Osteoblast (primary cell): ENCODE measurements at regions not wholly inside any gene's neighbourhood (a gene's known extent, or its start where the extent isn't known, plus 50 kb on each side); places are given as distances from the start of the nearest gene placed in this dataset.

Experiments used
- DNase-seq: peaks from one replicate; pipeline ENCODE4 v3.0.0; 2011; ENCODE audit warnings: low spot score, mixed read lengths; ENCODE audit not compliant: insufficient read length; ENCODE audit errors: missing footprints
- H2AFZ ChIP-seq: 2 replicates; pipeline ENCODE4 v1.6.0; 2011; ENCODE audit warnings: mild to moderate bottlenecking, low read length
- H3K27ac ChIP-seq: 2 replicates; pipeline ENCODE4 v1.5.1; 2011; ENCODE audit warnings: mild to moderate bottlenecking, low read depth, low read length, moderate library complexity
- H3K27me3 ChIP-seq: 2 replicates; pipeline ENCODE4 v1.6.0; 2012; ENCODE audit warnings: mild to moderate bottlenecking, control low read depth, inconsistent platforms, low read length, moderate library complexity; ENCODE audit not compliant: insufficient read depth
- H3K36me3 ChIP-seq: 2 replicates; pipeline ENCODE4 v1.5.1; 2011; ENCODE audit warnings: mild to moderate bottlenecking, low read length, control low read depth, moderate library complexity; ENCODE audit not compliant: insufficient read depth
- H3K4me1 ChIP-seq: 2 replicates; pipeline ENCODE4 v1.5.1; 2011; ENCODE audit warnings: mild to moderate bottlenecking, low read length, control low read depth, moderate library complexity; ENCODE audit not compliant: insufficient read depth
- H3K4me2 ChIP-seq: 2 replicates; pipeline ENCODE4 v1.6.0; 2011; ENCODE audit warnings: mild to moderate bottlenecking, low read length; ENCODE audit not compliant: insufficient read depth
- H3K4me3 ChIP-seq: fragments of 200-600 bp; sonication (generic); 3 replicates; pipeline ENCODE4 v1.5.1; 2012; ENCODE audit warnings: mild to moderate bottlenecking, low read length, inconsistent platforms; ENCODE audit not compliant: insufficient read depth
- H3K79me2 ChIP-seq: 2 replicates; pipeline ENCODE4 v1.6.0; 2012; ENCODE audit warnings: mild to moderate bottlenecking, low read length, control low read depth, inconsistent platforms; ENCODE audit not compliant: insufficient read depth
- H3K9me3 ChIP-seq: 2 replicates; pipeline ENCODE4 v1.5.1; 2011; ENCODE audit warnings: low read depth, low read length, control low read depth
- H4K20me1 ChIP-seq: 2 replicates; pipeline ENCODE4 v1.6.0; 2012; ENCODE audit warnings: mild to moderate bottlenecking, low read length, control low read depth; ENCODE audit not compliant: insufficient read depth
- TF ChIP-seq, protein P1 (sequence below): IDR thresholded peaks from 2 replicates; pipeline ENCODE4 v1.5.1; 2011; ENCODE audit warnings: mild to moderate bottlenecking, low read depth, low read length, moderate library complexity; ENCODE audit errors: extremely low read depth

DNA sequence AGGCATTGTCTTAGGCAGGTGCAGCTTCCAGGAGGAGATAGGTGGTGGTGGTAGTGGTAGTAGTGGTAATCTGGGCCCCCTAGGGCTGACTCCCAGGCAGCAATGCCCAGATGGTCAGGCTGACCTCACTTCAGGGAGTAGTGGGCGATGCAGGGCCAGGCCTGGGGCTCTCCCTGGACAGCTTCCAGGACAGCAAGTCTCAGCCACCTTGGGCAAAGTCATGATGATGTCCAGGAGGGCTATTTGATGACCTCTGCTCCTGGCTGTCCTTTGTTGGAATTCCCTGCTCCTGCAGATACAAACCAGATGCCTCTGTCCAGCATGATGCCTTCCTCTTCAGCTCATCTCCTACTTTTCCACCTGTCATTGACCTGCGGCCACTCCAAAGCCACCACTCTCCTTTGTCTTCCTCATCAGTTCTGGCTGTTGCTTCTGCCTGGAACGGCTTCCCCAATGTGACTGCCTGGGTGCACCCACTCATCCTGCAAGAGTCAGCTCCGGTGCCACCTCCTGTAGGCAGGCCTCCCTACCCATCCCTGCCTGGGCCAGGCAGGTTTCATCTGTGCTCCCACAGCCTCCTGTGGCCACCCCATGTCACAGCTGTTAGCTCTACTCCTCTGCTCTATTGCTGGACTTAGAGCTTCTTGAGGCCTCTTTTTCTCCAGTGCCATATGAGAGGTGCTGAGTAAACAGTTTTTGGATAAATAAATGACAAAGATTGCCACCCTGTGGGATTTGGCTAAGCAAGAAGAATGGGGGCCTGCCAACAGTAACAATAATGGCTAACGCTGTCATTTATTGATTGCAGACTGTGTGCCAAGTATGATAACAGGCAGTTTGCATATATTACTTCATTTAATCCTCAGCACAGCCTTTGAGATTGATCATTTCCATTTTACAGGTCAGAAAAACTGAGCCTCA is 172.9 kb upstream of the NECTIN1 start:
- Histone ChIP-seq H3K9me3 (no peaks in the 10 kb centered on the region), H4K20me1 (no peaks in the 10 kb centered on the region), H3K79me2 (no peaks in the 10 kb centered on the region), H3K4me1 (no peaks in the 10 kb centered on the region), H3K27ac (no peak overlapping the region), H2AFZ (no peak overlapping the region), H3K27me3 (peaks cover 3% of the 10 kb centered on the region), H3K4me3 (no peak overlapping the region), H3K4me2 (no peak overlapping the region), H3K36me3 (no peaks in the 10 kb centered on the region)
- no peak for DNase-seq
- TF ChIP-seq, protein P1, sequence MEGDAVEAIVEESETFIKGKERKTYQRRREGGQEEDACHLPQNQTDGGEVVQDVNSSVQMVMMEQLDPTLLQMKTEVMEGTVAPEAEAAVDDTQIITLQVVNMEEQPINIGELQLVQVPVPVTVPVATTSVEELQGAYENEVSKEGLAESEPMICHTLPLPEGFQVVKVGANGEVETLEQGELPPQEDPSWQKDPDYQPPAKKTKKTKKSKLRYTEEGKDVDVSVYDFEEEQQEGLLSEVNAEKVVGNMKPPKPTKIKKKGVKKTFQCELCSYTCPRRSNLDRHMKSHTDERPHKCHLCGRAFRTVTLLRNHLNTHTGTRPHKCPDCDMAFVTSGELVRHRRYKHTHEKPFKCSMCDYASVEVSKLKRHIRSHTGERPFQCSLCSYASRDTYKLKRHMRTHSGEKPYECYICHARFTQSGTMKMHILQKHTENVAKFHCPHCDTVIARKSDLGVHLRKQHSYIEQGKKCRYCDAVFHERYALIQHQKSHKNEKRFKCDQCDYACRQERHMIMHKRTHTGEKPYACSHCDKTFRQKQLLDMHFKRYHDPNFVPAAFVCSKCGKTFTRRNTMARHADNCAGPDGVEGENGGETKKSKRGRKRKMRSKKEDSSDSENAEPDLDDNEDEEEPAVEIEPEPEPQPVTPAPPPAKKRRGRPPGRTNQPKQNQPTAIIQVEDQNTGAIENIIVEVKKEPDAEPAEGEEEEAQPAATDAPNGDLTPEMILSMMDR, result no peak

DNA sequence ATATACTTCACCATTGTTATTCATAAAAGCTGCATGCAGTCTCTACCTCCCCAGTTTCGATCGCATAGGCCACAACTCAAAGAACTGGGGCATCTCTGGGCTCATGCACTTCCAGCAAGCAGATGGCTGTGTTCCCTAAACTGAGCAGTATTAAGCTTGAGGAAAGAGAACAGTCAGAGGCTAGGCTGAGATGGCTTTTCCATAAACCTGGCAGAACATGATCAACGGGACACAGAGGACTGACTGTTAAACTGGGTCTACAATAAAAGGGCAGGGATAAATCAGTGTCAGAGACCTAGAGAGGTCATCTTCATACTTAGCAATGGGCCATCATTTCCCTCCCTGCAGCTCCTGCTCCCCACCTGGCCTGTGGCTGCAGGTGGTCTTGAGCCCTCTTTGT is 171.0 kb upstream of the NECTIN1 start:
- H3K36me3 ChIP-seq, result no peaks in the 10 kb centered on the region
- no peak overlapping the region for H2AFZ ChIP-seq
- H3K27ac ChIP-seq, result no peak overlapping the region
- H3K4me2 ChIP-seq, result no peak overlapping the region
- peaks cover 8% of the 10 kb centered on the region for H3K27me3 ChIP-seq
- H3K9me3 ChIP-seq, result no peaks in the 10 kb centered on the region
- no peak overlapping the region for H3K4me3 ChIP-seq
- TF ChIP-seq, protein P1, result no peak
- DNase-seq, result no peak
- H4K20me1 ChIP-seq, result no peaks in the 10 kb centered on the region
- no peaks in the 10 kb centered on the region for H3K4me1 ChIP-seq
- H3K79me2 ChIP-seq, result no peaks in the 10 kb centered on the region

DNA sequence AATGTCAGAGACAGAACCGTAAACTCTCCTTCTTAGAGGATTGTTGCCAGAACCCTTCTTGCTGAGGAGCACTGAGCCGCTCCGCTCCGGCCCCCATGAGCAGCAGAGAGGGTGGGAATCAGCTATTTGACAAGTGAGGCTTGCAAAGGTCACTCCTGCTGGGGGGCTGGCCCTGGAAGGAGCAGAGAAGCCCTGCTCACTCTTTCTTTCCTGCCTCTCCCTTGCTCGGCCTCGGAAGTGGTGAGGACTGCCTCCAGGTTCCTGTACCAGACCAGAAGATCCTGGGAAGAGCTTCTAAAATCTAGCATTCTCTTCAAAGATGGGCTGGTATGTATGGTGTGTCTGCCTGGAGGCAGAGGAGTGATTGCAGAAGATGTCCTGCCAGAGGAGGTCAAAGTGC is 168.6 kb upstream of the NECTIN1 start:
- Histone ChIP-seq H3K27me3 (peaks cover 8% of the 10 kb centered on the region), H3K79me2 (no peaks in the 10 kb centered on the region)
- TF ChIP-seq, protein P1, result no peak

DNA sequence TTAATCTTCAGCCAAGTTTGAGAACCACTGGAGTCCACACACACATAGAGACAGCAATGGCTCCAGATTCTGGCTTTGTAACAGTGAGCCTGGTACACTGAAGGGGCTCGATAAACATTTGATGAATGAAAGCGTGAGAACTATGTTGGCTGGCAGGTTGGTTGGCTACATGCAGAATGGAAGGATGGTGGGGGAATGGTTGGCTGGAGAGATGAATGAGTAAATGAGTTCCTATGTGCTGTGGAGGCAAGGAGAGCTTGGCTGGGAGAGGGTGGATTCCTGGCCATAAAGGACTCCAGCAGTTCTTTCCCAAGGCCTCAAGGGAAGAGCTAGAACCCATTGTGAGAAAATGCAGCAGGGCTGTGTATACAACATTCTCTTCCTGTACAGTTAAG is 168.0 kb upstream of the NECTIN1 start:
- Histone ChIP-seq H3K79me2 (no peaks in the 10 kb centered on the region), H3K4me1 (no peaks in the 10 kb centered on the region), H3K9me3 (no peaks in the 10 kb centered on the region), H3K4me2 (no peak overlapping the region), H3K36me3 (no peaks in the 10 kb centered on the region), H3K27me3 (peaks cover 8% of the 10 kb centered on the region), H4K20me1 (no peaks in the 10 kb centered on the region), H3K4me3 (no peak overlapping the region), H2AFZ (no peak overlapping the region), H3K27ac (no peak overlapping the region)
- DNase-seq, result no peak
- TF ChIP-seq, protein P1, result no peak

More for the DNA sequence above, 168.6 kb upstream of the NECTIN1 start:
- no peak overlapping the region for H2AFZ ChIP-seq
- no peak overlapping the region for H3K4me2 ChIP-seq
- no peaks in the 10 kb centered on the region for H3K4me1 ChIP-seq
- no peaks in the 10 kb centered on the region for H3K9me3 ChIP-seq
- no peaks in the 10 kb centered on the region for H4K20me1 ChIP-seq
- no peak overlapping the region for H3K4me3 ChIP-seq
- no peaks in the 10 kb centered on the region for H3K36me3 ChIP-seq
- H3K27ac ChIP-seq, result no peak overlapping the region
- DNase-seq, result no peak
